Lower leg skin (tissue), 3 donors: ENCODE measurements at regions not wholly inside any gene's neighbourhood (a gene's known extent, or its start where the extent isn't known, plus 50 kb on each side); places are given as distances from the start of the nearest gene placed in this dataset.

Source experiments
- POLR2A ChIP-seq, 2 donors: fragments of 450-650 bp; IDR thresholded peaks; one replicate each; pipeline ENCODE4 v1.6.1; 2016 to 2017; ENCODE audit warnings: antibody characterized with exemption in 2 of 2, mild to moderate bottlenecking in 1 of 2, moderate library complexity in 1 of 2
- TF ChIP-seq, protein P1 (sequence below), 3 donors: fragments of 450-650 bp; IDR thresholded peaks; one replicate each; pipeline ENCODE4 v1.5.1; 2016; ENCODE audit warnings: antibody characterized with exemption in 3 of 3, mild to moderate bottlenecking in 3 of 3, moderate library complexity in 2 of 3

DNA sequence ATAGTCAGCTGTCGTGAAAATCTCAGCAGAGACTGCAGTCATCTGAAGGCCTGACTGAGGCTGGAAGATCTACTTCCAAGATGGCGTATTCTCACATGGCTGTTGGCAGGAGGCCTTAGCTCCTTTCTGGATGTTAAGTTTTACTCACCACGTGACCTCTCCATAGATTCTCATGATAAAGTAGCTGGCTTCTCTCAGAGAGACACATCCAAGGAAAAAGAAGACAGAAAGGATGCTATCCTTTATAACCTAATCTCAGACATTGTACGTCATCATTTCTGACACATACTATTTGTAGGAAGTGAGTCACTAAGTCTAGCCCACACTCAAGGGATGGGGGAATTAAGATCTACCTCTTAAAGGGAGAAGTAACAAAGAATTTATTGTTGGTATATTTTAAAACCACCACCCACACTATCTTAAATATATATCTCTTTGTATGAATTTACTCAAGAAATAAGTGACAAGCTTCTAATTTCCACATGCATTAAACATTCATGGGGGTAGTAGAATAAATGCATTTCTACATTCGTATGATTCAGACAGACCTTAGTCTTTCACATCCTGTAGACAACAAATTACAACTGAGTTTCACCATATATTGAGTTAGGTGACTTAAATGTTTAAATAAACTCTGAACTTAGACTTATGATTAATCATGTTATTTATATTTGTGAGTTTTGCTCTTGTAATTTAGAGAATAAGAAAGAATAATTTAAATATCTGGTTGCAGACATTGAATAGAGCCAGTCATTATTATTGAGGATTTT is 411.0 kb downstream of the LRIG3 start:
- TF ChIP-seq, protein P1, sequence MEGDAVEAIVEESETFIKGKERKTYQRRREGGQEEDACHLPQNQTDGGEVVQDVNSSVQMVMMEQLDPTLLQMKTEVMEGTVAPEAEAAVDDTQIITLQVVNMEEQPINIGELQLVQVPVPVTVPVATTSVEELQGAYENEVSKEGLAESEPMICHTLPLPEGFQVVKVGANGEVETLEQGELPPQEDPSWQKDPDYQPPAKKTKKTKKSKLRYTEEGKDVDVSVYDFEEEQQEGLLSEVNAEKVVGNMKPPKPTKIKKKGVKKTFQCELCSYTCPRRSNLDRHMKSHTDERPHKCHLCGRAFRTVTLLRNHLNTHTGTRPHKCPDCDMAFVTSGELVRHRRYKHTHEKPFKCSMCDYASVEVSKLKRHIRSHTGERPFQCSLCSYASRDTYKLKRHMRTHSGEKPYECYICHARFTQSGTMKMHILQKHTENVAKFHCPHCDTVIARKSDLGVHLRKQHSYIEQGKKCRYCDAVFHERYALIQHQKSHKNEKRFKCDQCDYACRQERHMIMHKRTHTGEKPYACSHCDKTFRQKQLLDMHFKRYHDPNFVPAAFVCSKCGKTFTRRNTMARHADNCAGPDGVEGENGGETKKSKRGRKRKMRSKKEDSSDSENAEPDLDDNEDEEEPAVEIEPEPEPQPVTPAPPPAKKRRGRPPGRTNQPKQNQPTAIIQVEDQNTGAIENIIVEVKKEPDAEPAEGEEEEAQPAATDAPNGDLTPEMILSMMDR (IDR thresholded peaks at IDR 0.05): no peak
- TF ChIP-seq POLR2A (IDR thresholded peaks at IDR 0.05): no peak
